WTC11 (cell line): ENCODE measurements at regions not wholly inside any gene's neighbourhood (a gene's known extent, or its start where the extent isn't known, plus 50 kb on each side); places are given as distances from the start of the nearest gene placed in this dataset.

ENCODE experiments used
- ATAC-seq: fragments of 200-7000 bp; cut with Tn5 transposase; 2 replicates; pipeline ENCODE4 v1.10.0; 2021; ENCODE audit warnings: mild to moderate bottlenecking, moderate library complexity
- CTCF ChIA-PET: fragments of 300-600 bp; sonication (Branson Sonifier 250); formaldehyde crosslinking; loops from one replicate; lab custom pipeline; 2021; ENCODE audit warnings: antibody characterized with exemption; lab: Charles Lee
- POLR2A ChIA-PET: fragments of 350-600 bp; sonication (Branson Sonifier 250); formaldehyde crosslinking; loops from one replicate; lab custom pipeline; 2021; ENCODE audit warnings: antibody characterized with exemption; lab: Charles Lee
- DNase-seq: peaks from one replicate; pipeline ENCODE4 v3.0.0; 2021; ENCODE audit warnings: low spot score
- H3K27ac Mint-ChIP-seq: 2 replicates; pipeline ENCODE4 v1.8.0; 2021; ENCODE audit warnings: mixed read lengths
- H3K27me3 Mint-ChIP-seq: 2 replicates; pipeline ENCODE4 v1.8.0; 2021; ENCODE audit warnings: low read depth, mild to moderate bottlenecking, moderate library complexity, mixed read lengths
- H3K36me3 Mint-ChIP-seq: 2 replicates; pipeline ENCODE4 v1.8.0; 2021; ENCODE audit warnings: mixed read lengths
- H3K4me1 Mint-ChIP-seq: 2 replicates; pipeline ENCODE4 v1.8.0; 2022; ENCODE audit warnings: mixed read lengths
- H3K4me3 Mint-ChIP-seq: 2 replicates; pipeline ENCODE4 v1.8.0; 2021; ENCODE audit warnings: mild to moderate bottlenecking, moderate library complexity, mixed read lengths
- H3K9me3 Mint-ChIP-seq: 2 replicates; pipeline ENCODE4 v1.8.0; 2021; ENCODE audit warnings: mixed read lengths
- GABPB1 ChIP-seq: sonication (generic); formaldehyde crosslinking; IDR thresholded peaks from 2 replicates; pipeline ENCODE4 v1.8.1; 2023; ENCODE audit warnings: mild to moderate bottlenecking, missing genetic modification reagents
- GRHL2 ChIP-seq: fragments of 250-450 bp; sonication (Bioruptor Pico); IDR thresholded peaks from 2 replicates; pipeline ENCODE4 v1.8.0; 2022; ENCODE audit warnings: mild to moderate bottlenecking, moderate library complexity; ENCODE audit not compliant: insufficient replicate concordance, severe bottlenecking
- NFE2L1 ChIP-seq: sonication (generic); formaldehyde crosslinking; IDR thresholded peaks from 2 replicates; pipeline ENCODE4 v1.8.1; 2023; ENCODE audit warnings: missing genetic modification reagents
- PRRX2 ChIP-seq: fragments of 250-450 bp; sonication (Bioruptor Pico); IDR thresholded peaks from 2 replicates; pipeline ENCODE4 v1.8.0; 2021; ENCODE audit warnings: mild to moderate bottlenecking
- TEAD4 ChIP-seq: sonication (generic); formaldehyde crosslinking; IDR thresholded peaks from 2 replicates; pipeline ENCODE4 v1.8.0; 2022; ENCODE audit warnings: mild to moderate bottlenecking, missing genetic modification reagents
- ZNF232 ChIP-seq: sonication (generic); formaldehyde crosslinking; IDR thresholded peaks from 2 replicates; pipeline ENCODE4 v1.8.0; 2022; ENCODE audit warnings: mild to moderate bottlenecking, missing genetic modification reagents
- TF ChIP-seq, protein P1 (sequence below): fragments of 250-450 bp; sonication (Bioruptor Pico); IDR thresholded peaks from 2 replicates; pipeline ENCODE4 v1.8.0; 2021; ENCODE audit warnings: mild to moderate bottlenecking
- TF ChIP-seq, protein P2 (sequence below): sonication (generic); formaldehyde crosslinking; IDR thresholded peaks from 2 replicates; pipeline ENCODE4 v1.8.0; 2022; ENCODE audit warnings: mild to moderate bottlenecking, missing genetic modification reagents
- TF ChIP-seq, protein P3 (sequence below): fragments of 250-450 bp; sonication (Bioruptor Pico); IDR thresholded peaks from 2 replicates; pipeline ENCODE4 v1.9.0; 2021; ENCODE audit warnings: moderate library complexity, mild to moderate bottlenecking, inconsistent platforms, borderline replicate concordance
- TF ChIP-seq, protein P4 (sequence below): sonication (generic); formaldehyde crosslinking; IDR thresholded peaks from 2 replicates; pipeline ENCODE4 v1.8.1; 2023; ENCODE audit warnings: mild to moderate bottlenecking, missing genetic modification reagents
- TF ChIP-seq, protein P5 (sequence below): sonication (generic); formaldehyde crosslinking; IDR thresholded peaks from 2 replicates; pipeline ENCODE4 v1.8.0; 2023; ENCODE audit warnings: missing genetic modification reagents
- TF ChIP-seq, protein P6 (sequence below): fragments of 250-450 bp; sonication (Bioruptor Pico); conservative IDR thresholded peaks from 2 replicates; pipeline ENCODE4 v1.9.0; 2021; ENCODE audit warnings: mild to moderate bottlenecking

DNA sequence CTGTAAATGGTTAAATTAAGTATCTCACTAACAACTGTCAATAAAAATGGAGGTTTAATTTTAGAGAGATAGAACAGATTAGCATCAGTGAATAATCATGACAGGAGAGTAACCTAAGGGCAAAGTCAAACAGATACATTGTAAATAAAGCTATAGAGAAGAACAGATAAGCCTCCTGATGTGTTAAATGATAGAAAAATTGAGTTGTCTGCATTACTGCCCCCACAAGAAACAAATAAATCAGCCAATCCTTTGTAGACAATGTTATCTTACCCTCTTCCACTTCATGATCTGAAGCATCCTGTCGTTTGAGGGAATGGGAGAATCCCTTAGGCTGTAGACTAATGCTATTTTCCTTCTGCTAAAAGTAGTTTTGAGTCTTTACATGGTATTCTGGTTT is 147.8 kb downstream of the PCDH18 start:
- POLR2A ChIA-PET: no interaction called here
- Mint-ChIP-seq H3K9me3 (no peaks in the 10 kb centered on the region), H3K36me3 (no peaks in the 10 kb centered on the region), H3K4me1 (no peaks in the 10 kb centered on the region), H3K27ac (no peak overlapping the region), H3K4me3 (no peak overlapping the region), H3K27me3 (no peaks in the 10 kb centered on the region)
- CTCF ChIA-PET: no interaction called here
- DNase-seq (no peak), ATAC-seq (no peak)
- TF ChIP-seq, protein P1, sequence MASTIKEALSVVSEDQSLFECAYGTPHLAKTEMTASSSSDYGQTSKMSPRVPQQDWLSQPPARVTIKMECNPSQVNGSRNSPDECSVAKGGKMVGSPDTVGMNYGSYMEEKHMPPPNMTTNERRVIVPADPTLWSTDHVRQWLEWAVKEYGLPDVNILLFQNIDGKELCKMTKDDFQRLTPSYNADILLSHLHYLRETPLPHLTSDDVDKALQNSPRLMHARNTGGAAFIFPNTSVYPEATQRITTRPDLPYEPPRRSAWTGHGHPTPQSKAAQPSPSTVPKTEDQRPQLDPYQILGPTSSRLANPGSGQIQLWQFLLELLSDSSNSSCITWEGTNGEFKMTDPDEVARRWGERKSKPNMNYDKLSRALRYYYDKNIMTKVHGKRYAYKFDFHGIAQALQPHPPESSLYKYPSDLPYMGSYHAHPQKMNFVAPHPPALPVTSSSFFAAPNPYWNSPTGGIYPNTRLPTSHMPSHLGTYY (CRISPR knock-in tag): no peak
- TF ChIP-seq, protein P2, sequence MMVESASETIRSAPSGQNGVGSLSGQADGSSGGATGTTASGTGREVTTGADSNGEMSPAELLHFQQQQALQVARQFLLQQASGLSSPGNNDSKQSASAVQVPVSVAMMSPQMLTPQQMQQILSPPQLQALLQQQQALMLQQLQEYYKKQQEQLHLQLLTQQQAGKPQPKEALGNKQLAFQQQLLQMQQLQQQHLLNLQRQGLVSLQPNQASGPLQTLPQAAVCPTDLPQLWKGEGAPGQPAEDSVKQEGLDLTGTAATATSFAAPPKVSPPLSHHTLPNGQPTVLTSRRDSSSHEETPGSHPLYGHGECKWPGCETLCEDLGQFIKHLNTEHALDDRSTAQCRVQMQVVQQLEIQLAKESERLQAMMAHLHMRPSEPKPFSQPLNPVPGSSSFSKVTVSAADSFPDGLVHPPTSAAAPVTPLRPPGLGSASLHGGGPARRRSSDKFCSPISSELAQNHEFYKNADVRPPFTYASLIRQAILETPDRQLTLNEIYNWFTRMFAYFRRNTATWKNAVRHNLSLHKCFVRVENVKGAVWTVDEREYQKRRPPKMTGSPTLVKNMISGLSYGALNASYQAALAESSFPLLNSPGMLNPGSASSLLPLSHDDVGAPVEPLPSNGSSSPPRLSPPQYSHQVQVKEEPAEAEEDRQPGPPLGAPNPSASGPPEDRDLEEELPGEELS: no peak
- TF ChIP-seq, protein P3, sequence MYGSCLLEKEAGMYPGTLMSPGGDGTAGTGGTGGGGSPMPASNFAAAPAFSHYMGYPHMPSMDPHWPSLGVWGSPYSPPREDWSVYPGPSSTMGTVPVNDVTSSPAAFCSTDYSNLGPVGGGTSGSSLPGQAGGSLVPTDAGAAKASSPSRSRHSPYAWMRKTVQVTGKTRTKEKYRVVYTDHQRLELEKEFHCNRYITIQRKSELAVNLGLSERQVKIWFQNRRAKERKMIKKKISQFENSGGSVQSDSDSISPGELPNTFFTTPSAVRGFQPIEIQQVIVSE: no peak

DNA sequence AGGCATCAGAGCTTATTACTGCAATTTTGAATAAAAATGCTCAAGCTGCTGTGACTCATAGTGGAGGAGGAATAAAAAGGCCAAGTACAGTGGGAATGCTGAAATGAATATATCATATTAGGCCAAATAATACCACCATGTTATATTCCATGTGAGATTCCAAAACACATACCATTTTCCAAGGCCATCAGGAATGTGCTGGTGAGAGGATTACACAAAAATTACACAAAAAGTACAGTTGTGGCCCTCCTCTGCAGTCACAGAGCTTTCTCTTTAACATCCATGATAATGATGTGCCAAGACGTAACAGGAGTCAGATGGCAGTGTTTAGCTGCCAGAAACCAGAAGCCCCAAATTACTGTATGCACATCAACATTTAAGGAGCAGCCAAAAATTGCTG is 153.5 kb downstream of the PCDH18 start:
- no peak for TF ChIP-seq GRHL2 (CRISPR knock-in tag)
- TF ChIP-seq, protein P4, sequence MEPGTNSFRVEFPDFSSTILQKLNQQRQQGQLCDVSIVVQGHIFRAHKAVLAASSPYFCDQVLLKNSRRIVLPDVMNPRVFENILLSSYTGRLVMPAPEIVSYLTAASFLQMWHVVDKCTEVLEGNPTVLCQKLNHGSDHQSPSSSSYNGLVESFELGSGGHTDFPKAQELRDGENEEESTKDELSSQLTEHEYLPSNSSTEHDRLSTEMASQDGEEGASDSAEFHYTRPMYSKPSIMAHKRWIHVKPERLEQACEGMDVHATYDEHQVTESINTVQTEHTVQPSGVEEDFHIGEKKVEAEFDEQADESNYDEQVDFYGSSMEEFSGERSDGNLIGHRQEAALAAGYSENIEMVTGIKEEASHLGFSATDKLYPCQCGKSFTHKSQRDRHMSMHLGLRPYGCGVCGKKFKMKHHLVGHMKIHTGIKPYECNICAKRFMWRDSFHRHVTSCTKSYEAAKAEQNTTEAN (CRISPR knock-in tag): no peak
- TF ChIP-seq ZNF232: no peak
- TF ChIP-seq PRRX2 (CRISPR knock-in tag): no peak
- Mint-ChIP-seq H3K9me3 (no peaks in the 10 kb centered on the region), H3K27ac (no peak overlapping the region), H3K4me1 (peaks cover 6% of the 10 kb centered on the region), H3K27me3 (no peaks in the 10 kb centered on the region), H3K4me3 (no peak overlapping the region), H3K36me3 (no peaks in the 10 kb centered on the region)
- ChIA-PET CTCF (no interaction called here), POLR2A (no interaction called here)
- DNase-seq (no peak), ATAC-seq (no peak)

DNA sequence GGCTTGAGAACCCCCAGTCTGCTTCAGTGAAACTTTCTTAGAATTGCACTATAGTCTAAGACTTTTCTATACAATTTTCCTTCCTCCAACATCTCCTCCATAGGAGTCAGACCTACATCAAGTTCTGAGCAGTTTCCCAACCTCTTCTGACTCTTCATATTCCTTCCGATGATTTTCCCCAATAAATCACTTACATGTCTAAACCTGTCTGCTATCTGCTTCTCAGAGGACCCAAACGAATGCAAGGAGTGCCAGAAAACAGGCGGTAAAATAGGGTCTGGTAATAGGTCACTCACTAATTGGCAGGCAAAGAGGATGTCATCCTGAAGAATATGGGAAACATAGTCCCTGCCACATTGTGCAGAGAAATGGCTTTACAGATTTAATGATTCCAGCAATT is 153.9 kb downstream of the PCDH18 start:
- H3K4me3 Mint-ChIP-seq: no peak overlapping the region
- no peak for DNase-seq
- ATAC-seq: no peak
- peaks cover 6% of the 10 kb centered on the region for H3K4me1 Mint-ChIP-seq
- H3K36me3 Mint-ChIP-seq: no peaks in the 10 kb centered on the region
- POLR2A ChIA-PET: no interaction called here
- CTCF ChIA-PET: no interaction called here
- no peaks in the 10 kb centered on the region for H3K27me3 Mint-ChIP-seq
- no peak overlapping the region for H3K27ac Mint-ChIP-seq
- TF ChIP-seq NFE2L1 (no peak), TEAD4 (CRISPR knock-in tag) (no peak), GABPB1 (CRISPR knock-in tag) (no peak)
- TF ChIP-seq, protein P5, sequence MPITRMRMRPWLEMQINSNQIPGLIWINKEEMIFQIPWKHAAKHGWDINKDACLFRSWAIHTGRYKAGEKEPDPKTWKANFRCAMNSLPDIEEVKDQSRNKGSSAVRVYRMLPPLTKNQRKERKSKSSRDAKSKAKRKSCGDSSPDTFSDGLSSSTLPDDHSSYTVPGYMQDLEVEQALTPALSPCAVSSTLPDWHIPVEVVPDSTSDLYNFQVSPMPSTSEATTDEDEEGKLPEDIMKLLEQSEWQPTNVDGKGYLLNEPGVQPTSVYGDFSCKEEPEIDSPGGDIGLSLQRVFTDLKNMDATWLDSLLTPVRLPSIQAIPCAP (CRISPR knock-in tag): no peak
- TF ChIP-seq, protein P1 (CRISPR knock-in tag): no peak
- TF ChIP-seq, protein P6, sequence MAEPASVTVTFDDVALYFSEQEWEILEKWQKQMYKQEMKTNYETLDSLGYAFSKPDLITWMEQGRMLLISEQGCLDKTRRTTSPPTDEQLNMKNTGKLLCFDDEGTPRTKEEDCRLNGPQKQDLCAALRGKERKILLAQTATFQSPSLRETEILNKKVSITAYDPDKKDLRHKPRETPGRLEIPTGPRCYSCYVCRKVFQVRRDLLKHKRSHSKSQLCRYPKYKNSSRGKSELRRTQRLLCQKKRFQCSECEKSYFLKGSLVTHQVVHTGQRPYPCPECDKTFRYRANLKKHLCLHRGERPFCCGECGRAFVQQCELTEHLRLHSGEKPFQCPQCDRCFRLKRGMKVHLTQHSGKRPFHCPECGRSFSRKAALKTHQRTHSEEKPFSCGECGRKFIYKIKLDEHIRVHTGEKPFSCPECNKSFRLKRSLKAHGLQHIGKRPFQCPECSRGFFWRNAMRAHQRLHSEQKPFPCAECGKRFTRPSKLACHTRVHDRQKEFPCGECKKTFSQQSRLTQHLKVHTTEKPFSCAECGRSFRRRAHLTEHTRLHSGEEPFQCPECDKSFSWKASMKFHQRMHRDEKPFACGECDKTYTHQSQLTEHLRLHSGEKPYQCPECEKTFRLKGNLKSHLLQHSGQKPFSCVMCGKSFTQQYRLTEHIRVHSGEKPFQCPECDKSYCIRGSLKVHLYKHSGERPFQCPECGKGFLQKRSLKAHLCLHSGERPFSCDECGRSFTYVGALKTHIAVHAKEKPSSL: no peak
- TF ChIP-seq, protein P2: no peak
- TF ChIP-seq, protein P4 (CRISPR knock-in tag): no peak
- H3K9me3 Mint-ChIP-seq: no peaks in the 10 kb centered on the region
